ENCODE measurements at regions not wholly inside any gene's neighbourhood (a gene's known extent, or its start where the extent isn't known, plus 50 kb on each side); places are given as distances from the start of the nearest gene placed in this dataset.

- Histone ChIP-seq H3K36me3 (ENCODE audit: control insufficient read depth, insufficient read depth, low read length) (no peaks in the 10 kb centered on the region), H3K27me3 (ENCODE audit: control insufficient read depth in 2 of 2, insufficient read depth in 2 of 2, low read length in 2 of 2) (peaks cover 15 to 45% of the 10 kb centered on the region in 2 experiments; a peak in 4 of 5 replicates), H2AFZ (ENCODE audit: low read depth, low read length) (no peak overlapping the region), H3K4me2 (ENCODE audit: insufficient read depth, low read length) (no peak overlapping the region), H3K4me1 (replicated peaks in 1 of 2; ENCODE audit: control insufficient read depth in 2 of 2, insufficient read depth in 2 of 2, low read length in 2 of 2) (no peaks in the 10 kb centered on the region), H3K9me3 (replicated peaks; ENCODE audit: control insufficient read depth, insufficient read depth, low read depth, low read length) (no peaks in the 10 kb centered on the region), H3K9ac (ENCODE audit: insufficient read depth in 1 of 2, low read depth in 2 of 2, low read length in 2 of 2) (no peak overlapping the region), H3K9me1 (ENCODE audit: control insufficient read depth, insufficient read depth, low read length) (no peaks in the 10 kb centered on the region), H4K20me1 (replicated peaks; ENCODE audit: control insufficient read depth, insufficient read depth, low read length) (peaks cover 3% of the 10 kb centered on the region; the same call in 1 of the 2 replicates), H3K27ac (ENCODE audit: extremely low read depth, low read depth, low read length) (no peak overlapping the region), H3K4me3 (no peak overlapping the region), H3K79me2 (ENCODE audit: control insufficient read depth, insufficient read depth, low read length) (no peaks in the 10 kb centered on the region)
- no peak for FAIRE-seq
- in situ Hi-C loops (cut with MboI) = no loop called here
- ATAC-seq = no peak
- no TSS peak for BruUV-seq (replicated peaks)
- POLR2A ChIA-PET = interaction anchor here (0.5 to 0.7 kb wide), 3 partner anchors 13 to 626 kb away, joined by 3 to 4 read pairs (median 3); no protein-coding TSS in a partner anchor
- CTCF ChIA-PET (ENCODE audit: low intra/inter-chr PET ratio) = no interaction called here
- no peak for DNase-seq (ENCODE audit: extremely low read depth in 1 of 4, low spot score in 3 of 4)
- TF ChIP-seq POLR3G (IDR thresholded peaks at IDR 0.05; ENCODE audit: extremely low read depth, insufficient read length, insufficient replicate concordance) = no peak
- no peak for TF ChIP-seq ZNF316 (IDR thresholded peaks at IDR 0.05)
- TF ChIP-seq HDAC6 (IDR thresholded peaks at IDR 0.05; ENCODE audit: low read depth, low read length) = no peak
- TF ChIP-seq CAMTA2 (CRISPR knock-in tag; conservative IDR thresholded peaks at IDR 0.05) = no peak
- TF ChIP-seq ZBTB34 (CRISPR knock-in tag; IDR thresholded peaks at IDR 0.05) = no peak
- TF ChIP-seq, protein P1, sequence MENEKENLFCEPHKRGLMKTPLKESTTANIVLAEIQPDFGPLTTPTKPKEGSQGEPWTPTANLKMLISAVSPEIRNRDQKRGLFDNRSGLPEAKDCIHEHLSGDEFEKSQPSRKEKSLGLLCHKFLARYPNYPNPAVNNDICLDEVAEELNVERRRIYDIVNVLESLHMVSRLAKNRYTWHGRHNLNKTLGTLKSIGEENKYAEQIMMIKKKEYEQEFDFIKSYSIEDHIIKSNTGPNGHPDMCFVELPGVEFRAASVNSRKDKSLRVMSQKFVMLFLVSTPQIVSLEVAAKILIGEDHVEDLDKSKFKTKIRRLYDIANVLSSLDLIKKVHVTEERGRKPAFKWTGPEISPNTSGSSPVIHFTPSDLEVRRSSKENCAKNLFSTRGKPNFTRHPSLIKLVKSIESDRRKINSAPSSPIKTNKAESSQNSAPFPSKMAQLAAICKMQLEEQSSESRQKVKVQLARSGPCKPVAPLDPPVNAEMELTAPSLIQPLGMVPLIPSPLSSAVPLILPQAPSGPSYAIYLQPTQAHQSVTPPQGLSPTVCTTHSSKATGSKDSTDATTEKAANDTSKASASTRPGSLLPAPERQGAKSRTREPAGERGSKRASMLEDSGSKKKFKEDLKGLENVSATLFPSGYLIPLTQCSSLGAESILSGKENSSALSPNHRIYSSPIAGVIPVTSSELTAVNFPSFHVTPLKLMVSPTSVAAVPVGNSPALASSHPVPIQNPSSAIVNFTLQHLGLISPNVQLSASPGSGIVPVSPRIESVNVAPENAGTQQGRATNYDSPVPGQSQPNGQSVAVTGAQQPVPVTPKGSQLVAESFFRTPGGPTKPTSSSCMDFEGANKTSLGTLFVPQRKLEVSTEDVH (IDR thresholded peaks at IDR 0.05; ENCODE audit: low read depth, partially characterized antibody) = no peak
- TF ChIP-seq BRCA1 (IDR thresholded peaks at IDR 0.05) = no peak
- TF ChIP-seq BRCA1 (CRISPR knock-in tag; IDR thresholded peaks at IDR 0.05) = no peak
- no peak for TF ChIP-seq IRF1 (CRISPR knock-in tag; IDR thresholded peaks at IDR 0.05; ENCODE audit: borderline replicate concordance)
- no peak for TF ChIP-seq ZNF764 (CRISPR knock-in tag; IDR thresholded peaks at IDR 0.05; ENCODE audit: low read depth)
- TF ChIP-seq, protein P2, sequence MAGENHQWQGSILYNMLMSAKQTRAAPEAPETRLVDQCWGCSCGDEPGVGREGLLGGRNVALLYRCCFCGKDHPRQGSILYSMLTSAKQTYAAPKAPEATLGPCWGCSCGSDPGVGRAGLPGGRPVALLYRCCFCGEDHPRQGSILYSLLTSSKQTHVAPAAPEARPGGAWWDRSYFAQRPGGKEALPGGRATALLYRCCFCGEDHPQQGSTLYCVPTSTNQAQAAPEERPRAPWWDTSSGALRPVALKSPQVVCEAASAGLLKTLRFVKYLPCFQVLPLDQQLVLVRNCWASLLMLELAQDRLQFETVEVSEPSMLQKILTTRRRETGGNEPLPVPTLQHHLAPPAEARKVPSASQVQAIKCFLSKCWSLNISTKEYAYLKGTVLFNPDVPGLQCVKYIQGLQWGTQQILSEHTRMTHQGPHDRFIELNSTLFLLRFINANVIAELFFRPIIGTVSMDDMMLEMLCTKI (IDR thresholded peaks at IDR 0.05; ENCODE audit: partially characterized antibody) = no peak
- TF ChIP-seq MEIS2 (IDR thresholded peaks at IDR 0.05; ENCODE audit: partially characterized antibody) = no peak
- TF ChIP-seq ZNF282 (CRISPR knock-in tag; IDR thresholded peaks at IDR 0.05) = no peak
- no peak for TF ChIP-seq GTF2A2 (tag; IDR thresholded peaks at IDR 0.05)
- no peak for TF ChIP-seq ZNF280A (IDR thresholded peaks at IDR 0.05; ENCODE audit: low read depth, partially characterized antibody)
- intact Hi-C loops (cut with micrococcal nuclease) = no loop called here
- 1% methylated on average over 4 of the region's 4 CpGs for WGBS (ENCODE audit: insufficient coverage, low coverage, missing lambda C conversion rate)
These were observed 64.2 kb downstream of the DACT2 start for GRCh38 chr6:168255283-168255881.
